ENCODE measurements at regions not wholly inside any gene's neighbourhood (a gene's known extent, or its start where the extent isn't known, plus 50 kb on each side); places are given as distances from the start of the nearest gene placed in this dataset.
"Not testable (repeated sequence)": the region's sequence is repeated elsewhere in the genome, so short reads cannot be mapped to it uniquely, and the experiment has no call there.

DNA sequence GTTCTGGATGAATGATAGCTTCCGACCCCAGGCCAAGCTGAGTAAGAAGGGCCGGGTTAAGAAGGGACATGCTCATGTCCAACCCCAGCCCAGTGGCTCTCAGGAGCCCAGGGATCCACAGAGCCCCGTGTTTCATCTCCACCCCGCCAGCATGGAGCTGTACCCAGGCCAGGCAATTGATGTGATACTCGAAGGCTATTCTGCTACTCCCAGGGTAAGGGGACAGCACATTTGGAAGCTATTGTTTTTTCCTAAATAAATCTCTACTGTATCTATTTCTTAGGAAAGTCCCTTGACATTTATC lies 255.0 kb upstream of the NBPF12 start:
- not testable (repeated sequence) for H3K36me3 ChIP-seq (ENCODE audit: control insufficient read depth in 1 of 2, insufficient read depth in 2 of 2, low read length in 2 of 2); H3K9ac ChIP-seq (ENCODE audit: low read depth in 1 of 2, low read length in 2 of 2); H3K9me3 ChIP-seq (ENCODE audit: control insufficient read depth in 1 of 2, low read length in 2 of 2); H3K4me3 ChIP-seq (ENCODE audit: low read depth in 1 of 2, low read length in 2 of 2); H3K27me3 ChIP-seq (ENCODE audit: control insufficient read depth in 1 of 2, insufficient read depth in 2 of 2, low read length in 2 of 2); H3K27ac ChIP-seq (ENCODE audit: low read depth, low read length); H3K4me1 ChIP-seq (ENCODE audit: control insufficient read depth in 1 of 2, insufficient read depth in 2 of 2, low read length in 2 of 2)

DNA sequence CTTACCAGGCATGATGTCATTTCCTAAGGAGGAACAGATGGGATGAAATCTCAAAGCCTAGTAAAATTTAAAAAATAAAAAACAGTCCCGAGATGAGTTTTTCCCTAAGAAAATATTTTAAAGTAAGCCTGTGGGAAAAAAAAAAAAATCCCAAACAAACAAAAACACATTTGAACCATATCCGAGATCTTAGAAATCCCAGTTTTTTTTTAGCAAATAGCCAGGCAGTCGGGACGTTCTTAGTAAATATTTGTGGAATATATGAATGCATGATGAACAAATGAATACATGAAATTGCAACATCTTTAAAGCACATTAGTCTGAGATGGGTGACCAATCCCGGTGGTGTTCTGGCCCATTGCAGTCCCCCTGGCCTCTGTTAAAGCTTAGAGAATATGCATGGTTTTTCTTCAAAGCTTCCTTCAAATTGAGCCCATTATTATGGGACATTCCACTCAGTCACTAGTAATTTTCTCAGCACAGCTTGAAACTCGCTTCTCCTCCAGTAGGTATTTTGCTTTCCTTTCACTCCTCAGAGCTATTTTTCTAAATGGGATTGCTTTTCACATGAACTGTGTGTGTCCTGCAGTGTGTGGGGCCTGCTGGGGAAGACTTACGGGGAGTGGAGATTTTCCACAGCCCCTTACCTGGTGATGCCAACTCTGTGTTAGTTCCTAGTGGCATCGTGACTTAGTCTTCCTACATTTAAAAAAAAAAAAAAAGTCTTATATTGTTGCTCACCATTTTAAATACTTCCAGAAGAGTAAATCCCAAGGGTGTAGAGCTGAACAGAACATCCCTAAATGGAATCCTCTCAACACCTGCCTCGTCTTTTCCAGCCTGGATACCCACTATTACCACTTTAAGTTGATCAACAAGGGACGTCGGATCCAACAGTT lies 255.6 kb upstream of the NBPF12 start:
- H3K27me3 ChIP-seq (ENCODE audit: control insufficient read depth in 1 of 2, insufficient read depth in 2 of 2, low read length in 2 of 2); H3K4me1 ChIP-seq (ENCODE audit: control insufficient read depth in 1 of 2, insufficient read depth in 2 of 2, low read length in 2 of 2); H3K4me3 ChIP-seq (ENCODE audit: low read depth in 1 of 2, low read length in 2 of 2); H3K9ac ChIP-seq (ENCODE audit: low read depth in 1 of 2, low read length in 2 of 2); H3K36me3 ChIP-seq (ENCODE audit: control insufficient read depth in 1 of 2, insufficient read depth in 2 of 2, low read length in 2 of 2); H3K9me3 ChIP-seq (ENCODE audit: control insufficient read depth in 1 of 2, low read length in 2 of 2); H3K27ac ChIP-seq (ENCODE audit: low read depth, low read length): not testable (repeated sequence)

DNA sequence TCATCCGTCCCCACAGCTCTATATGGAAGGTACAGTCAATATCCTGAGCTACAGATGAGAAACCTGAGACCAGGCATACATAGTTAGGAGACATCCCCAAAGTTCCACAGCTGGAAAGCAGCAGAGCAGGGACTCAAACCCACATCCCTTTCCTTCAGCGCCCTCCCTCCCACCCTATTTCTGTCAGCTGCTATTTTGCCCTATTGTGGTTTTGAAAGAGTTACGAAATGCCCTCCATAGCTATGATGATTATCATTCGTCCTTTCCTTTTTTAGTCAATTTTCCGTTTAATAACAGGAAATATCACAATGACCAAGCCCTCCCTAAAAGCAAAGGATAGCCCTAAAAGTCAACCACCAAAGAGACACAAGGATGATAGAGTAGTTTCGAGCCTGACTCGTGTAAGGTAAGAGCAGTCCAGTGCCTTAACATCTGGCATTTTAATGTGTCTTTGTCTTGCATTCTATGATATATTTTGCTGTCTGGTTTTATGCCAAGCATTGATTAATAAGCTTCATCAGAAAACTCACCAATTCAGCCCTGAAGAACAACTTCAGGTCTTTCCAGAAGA lies 264.3 kb upstream of the NBPF12 start:
- not testable (repeated sequence) for H3K4me3 ChIP-seq (ENCODE audit: low read depth in 1 of 2, low read length in 2 of 2); H3K27ac ChIP-seq (ENCODE audit: low read depth, low read length); H3K4me1 ChIP-seq (ENCODE audit: control insufficient read depth in 1 of 2, insufficient read depth in 2 of 2, low read length in 2 of 2); H3K27me3 ChIP-seq (ENCODE audit: control insufficient read depth in 1 of 2, insufficient read depth in 2 of 2, low read length in 2 of 2); H3K9ac ChIP-seq (ENCODE audit: low read depth in 1 of 2, low read length in 2 of 2); H3K36me3 ChIP-seq (ENCODE audit: control insufficient read depth in 1 of 2, insufficient read depth in 2 of 2, low read length in 2 of 2); H3K9me3 ChIP-seq (ENCODE audit: control insufficient read depth in 1 of 2, low read length in 2 of 2)

DNA sequence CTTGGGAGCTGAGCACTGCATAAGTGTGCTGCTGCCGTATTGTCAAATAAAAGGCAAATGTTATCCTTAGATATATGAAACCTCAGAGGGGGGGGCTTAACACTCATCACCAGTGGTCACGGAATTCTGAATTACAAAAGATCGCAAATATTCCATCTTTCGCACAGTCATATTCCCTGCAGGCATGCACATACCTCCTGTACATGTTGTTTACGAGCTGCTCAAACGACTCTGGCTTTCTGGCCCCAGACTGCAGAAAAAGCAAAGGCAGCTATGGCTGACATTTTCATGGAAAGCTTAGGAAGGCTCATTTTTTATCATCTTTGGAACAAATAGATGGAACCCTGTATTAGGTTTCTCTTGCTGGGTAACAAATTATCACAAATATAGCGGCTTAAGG lies 265.5 kb upstream of the NBPF12 start:
- H3K4me3 ChIP-seq (ENCODE audit: low read depth in 1 of 2, low read length in 2 of 2); H3K4me1 ChIP-seq (ENCODE audit: control insufficient read depth in 1 of 2, insufficient read depth in 2 of 2, low read length in 2 of 2); H3K36me3 ChIP-seq (ENCODE audit: control insufficient read depth in 1 of 2, insufficient read depth in 2 of 2, low read length in 2 of 2): not testable (repeated sequence)

DNA sequence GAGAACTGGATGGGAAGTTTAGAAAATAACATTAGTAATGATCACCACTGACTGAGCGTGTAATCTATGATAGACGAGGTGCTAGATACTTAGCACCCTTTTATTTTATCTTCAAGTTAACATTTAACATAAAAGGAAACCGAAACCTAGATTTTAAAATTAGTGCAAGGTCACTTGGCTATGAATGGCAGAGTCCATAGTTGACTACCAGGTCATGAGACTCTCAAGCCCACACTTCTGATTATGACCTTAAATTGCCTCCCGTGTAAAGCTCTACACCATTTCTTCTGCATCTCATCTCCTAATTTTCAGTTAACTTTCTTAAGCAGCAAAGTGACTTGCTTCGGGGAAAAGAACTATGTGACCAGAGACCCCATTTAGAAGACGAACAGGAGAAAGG lies 266.5 kb upstream of the NBPF12 start:
- not testable (repeated sequence) for H3K27ac ChIP-seq (ENCODE audit: low read depth, low read length); H3K36me3 ChIP-seq (ENCODE audit: control insufficient read depth in 1 of 2, insufficient read depth in 2 of 2, low read length in 2 of 2); H3K4me1 ChIP-seq (ENCODE audit: control insufficient read depth in 1 of 2, insufficient read depth in 2 of 2, low read length in 2 of 2); H3K27me3 ChIP-seq (ENCODE audit: control insufficient read depth in 1 of 2, insufficient read depth in 2 of 2, low read length in 2 of 2); H3K9me3 ChIP-seq (ENCODE audit: control insufficient read depth in 1 of 2, low read length in 2 of 2); H3K4me3 ChIP-seq (ENCODE audit: low read depth in 1 of 2, low read length in 2 of 2); H3K9ac ChIP-seq (ENCODE audit: low read depth in 1 of 2, low read length in 2 of 2)

More for the DNA sequence above, 265.5 kb upstream of the NBPF12 start:
- not testable (repeated sequence) for H3K9me3 ChIP-seq (ENCODE audit: control insufficient read depth in 1 of 2, low read length in 2 of 2); H3K27me3 ChIP-seq (ENCODE audit: control insufficient read depth in 1 of 2, insufficient read depth in 2 of 2, low read length in 2 of 2); H3K9ac ChIP-seq (ENCODE audit: low read depth in 1 of 2, low read length in 2 of 2); H3K27ac ChIP-seq (ENCODE audit: low read depth, low read length)

DNA sequence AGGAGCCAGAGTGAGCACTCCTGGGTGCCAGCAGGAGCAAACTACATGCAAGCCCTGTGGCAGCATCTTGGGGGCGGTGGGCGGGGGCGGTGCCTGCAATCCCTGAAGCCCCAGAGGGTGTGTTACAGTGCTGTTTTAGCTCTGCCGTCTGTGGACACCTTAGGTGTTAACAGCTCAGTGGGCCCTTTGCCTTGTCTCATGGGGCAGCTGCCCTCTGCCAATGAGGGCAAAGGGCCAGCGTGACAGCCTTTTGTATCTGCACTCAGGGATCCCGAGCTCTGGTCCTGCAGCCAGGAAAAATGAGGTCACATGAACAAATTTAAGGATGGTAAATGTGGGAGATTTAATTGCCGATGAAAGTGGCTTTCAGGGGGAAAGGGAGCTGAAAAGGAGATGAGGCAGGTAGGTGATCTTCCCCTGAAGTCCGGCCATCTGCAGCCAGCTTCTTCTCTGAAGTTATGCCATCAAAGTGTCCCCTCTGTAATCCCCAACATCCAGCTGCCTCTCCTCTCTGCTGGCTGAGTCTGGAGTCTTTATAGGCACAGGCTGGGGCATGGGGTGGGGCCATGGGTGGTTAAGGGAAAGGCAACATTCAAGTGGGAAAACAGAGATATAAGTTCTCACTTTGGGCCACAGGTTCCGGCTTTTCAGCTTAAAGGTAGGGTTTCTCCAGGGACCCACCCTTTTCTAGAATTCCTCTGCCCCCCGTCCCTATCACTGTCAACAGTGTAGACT lies 267.1 kb upstream of the NBPF12 start:
- H3K27me3 ChIP-seq (ENCODE audit: control insufficient read depth in 1 of 2, insufficient read depth in 2 of 2, low read length in 2 of 2); H3K27ac ChIP-seq (ENCODE audit: low read depth, low read length); H3K9me3 ChIP-seq (ENCODE audit: control insufficient read depth in 1 of 2, low read length in 2 of 2): not testable (repeated sequence)

DNA sequence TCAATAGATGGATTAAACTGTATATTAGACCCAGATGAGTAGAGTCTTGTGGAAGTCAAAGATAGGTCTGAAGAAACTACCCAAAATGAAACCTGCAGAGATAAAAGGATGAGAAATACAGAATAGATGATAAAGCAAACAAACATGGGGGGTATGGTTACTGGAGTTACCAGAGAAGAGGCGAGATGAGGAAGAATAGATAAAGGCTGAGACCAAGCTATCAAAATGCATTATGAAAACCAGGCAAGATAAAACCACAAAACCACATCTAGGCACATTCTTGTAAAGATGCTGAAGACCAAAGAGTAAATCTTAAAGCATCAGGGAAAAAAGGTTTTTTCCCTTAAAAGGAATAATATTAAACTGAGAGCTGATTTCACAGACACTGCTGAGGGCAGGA lies 271.8 kb upstream of the NBPF12 start:
- H3K36me3 ChIP-seq (ENCODE audit: control insufficient read depth in 1 of 2, insufficient read depth in 2 of 2, low read length in 2 of 2); H3K4me3 ChIP-seq (ENCODE audit: low read depth in 1 of 2, low read length in 2 of 2); H3K4me1 ChIP-seq (ENCODE audit: control insufficient read depth in 1 of 2, insufficient read depth in 2 of 2, low read length in 2 of 2); H3K27ac ChIP-seq (ENCODE audit: low read depth, low read length); H3K9ac ChIP-seq (ENCODE audit: low read depth in 1 of 2, low read length in 2 of 2); H3K27me3 ChIP-seq (ENCODE audit: control insufficient read depth in 1 of 2, insufficient read depth in 2 of 2, low read length in 2 of 2); H3K9me3 ChIP-seq (ENCODE audit: control insufficient read depth in 1 of 2, low read length in 2 of 2): not testable (repeated sequence)

More for the DNA sequence above, 267.1 kb upstream of the NBPF12 start:
- not testable (repeated sequence) for H3K9ac ChIP-seq (ENCODE audit: low read depth in 1 of 2, low read length in 2 of 2); H3K36me3 ChIP-seq (ENCODE audit: control insufficient read depth in 1 of 2, insufficient read depth in 2 of 2, low read length in 2 of 2); H3K4me1 ChIP-seq (ENCODE audit: control insufficient read depth in 1 of 2, insufficient read depth in 2 of 2, low read length in 2 of 2); H3K4me3 ChIP-seq (ENCODE audit: low read depth in 1 of 2, low read length in 2 of 2)

DNA sequence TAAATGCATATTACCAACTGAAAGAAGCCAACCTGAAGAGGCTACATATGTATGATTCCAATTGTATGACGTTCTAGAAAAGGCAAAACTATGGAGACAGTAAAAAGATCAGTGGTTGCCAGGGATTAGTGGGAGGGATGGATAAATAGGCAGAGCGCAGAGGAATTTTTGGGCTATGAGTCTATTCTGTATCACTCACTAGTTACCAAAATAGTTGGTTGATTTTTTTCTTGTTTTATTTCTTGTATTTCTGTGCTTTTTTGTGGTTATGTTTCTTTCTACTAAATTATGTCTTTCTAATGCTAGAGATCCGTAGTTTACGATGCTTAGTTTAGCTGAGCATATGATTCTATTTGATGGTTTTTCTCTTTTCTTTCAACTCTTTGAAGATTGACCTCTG lies 277.9 kb upstream of the NBPF12 start:
- not testable (repeated sequence) for H3K27ac ChIP-seq (ENCODE audit: low read depth, low read length); H3K9ac ChIP-seq (ENCODE audit: low read depth in 1 of 2, low read length in 2 of 2); H3K27me3 ChIP-seq (ENCODE audit: control insufficient read depth in 1 of 2, insufficient read depth in 2 of 2, low read length in 2 of 2); H3K9me3 ChIP-seq (ENCODE audit: control insufficient read depth in 1 of 2, low read length in 2 of 2); H3K4me3 ChIP-seq (ENCODE audit: low read depth in 1 of 2, low read length in 2 of 2); H3K4me1 ChIP-seq (ENCODE audit: control insufficient read depth in 1 of 2, insufficient read depth in 2 of 2, low read length in 2 of 2); H3K36me3 ChIP-seq (ENCODE audit: control insufficient read depth in 1 of 2, insufficient read depth in 2 of 2, low read length in 2 of 2)

DNA sequence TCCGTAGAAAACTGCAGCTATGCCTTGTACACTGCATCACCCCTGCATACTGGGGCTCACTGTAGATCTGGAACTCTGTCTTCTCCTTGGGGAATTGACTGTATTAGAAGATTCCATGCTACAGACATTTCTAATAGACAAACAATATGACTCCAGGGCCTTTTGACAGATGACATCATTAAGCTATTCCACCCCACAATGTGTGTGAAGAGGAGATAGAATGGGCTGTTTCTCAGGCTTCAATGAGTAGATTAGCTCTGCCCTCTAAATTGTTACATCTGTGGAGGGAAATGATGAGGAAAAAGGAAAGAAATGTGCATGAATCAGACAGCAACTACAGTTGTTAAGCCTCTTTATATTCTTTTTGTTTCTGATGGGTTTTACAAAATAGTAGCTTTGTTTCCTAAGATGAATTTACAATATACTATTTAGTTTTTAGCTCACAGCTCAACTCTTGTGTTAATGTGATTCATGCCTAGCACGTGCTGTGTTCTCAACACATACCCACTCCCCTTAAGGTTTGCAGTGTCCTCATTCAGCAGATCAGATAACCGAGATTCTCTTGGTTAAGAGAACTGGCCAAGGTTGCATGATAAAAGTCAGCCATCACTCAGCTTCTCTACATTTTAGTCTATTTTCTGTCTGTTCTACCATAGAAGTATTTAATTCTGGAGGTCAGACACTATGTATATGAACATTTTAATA lies 281.6 kb upstream of the NBPF12 start:
- H3K9me3 ChIP-seq (ENCODE audit: control insufficient read depth in 1 of 2, low read length in 2 of 2); H3K27me3 ChIP-seq (ENCODE audit: control insufficient read depth in 1 of 2, insufficient read depth in 2 of 2, low read length in 2 of 2); H3K27ac ChIP-seq (ENCODE audit: low read depth, low read length); H3K9ac ChIP-seq (ENCODE audit: low read depth in 1 of 2, low read length in 2 of 2); H3K36me3 ChIP-seq (ENCODE audit: control insufficient read depth in 1 of 2, insufficient read depth in 2 of 2, low read length in 2 of 2); H3K4me1 ChIP-seq (ENCODE audit: control insufficient read depth in 1 of 2, insufficient read depth in 2 of 2, low read length in 2 of 2); H3K4me3 ChIP-seq (ENCODE audit: low read depth in 1 of 2, low read length in 2 of 2): not testable (repeated sequence)

DNA sequence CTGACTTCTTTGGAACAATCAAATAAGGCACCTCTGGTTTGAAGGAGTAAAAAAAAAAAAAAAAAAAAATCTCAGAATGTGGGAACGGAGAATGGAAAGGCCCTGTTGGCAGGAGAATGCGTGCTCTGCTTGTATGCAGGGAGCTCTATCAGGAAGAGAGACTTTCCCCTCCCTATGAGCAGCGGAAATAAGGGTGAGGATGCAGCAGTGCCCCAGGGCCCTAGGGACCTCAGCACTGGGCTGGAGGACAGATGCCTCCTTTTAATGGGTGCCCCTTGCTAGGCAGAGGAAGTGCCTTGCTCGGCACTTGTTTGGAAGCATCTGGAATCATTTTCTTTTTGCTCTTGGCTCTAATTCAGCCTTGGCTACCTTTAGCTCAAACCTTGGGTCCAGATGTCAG lies 283.4 kb upstream of the NBPF12 start:
- not testable (repeated sequence) for H3K4me3 ChIP-seq (ENCODE audit: low read depth in 1 of 2, low read length in 2 of 2); H3K4me1 ChIP-seq (ENCODE audit: control insufficient read depth in 1 of 2, insufficient read depth in 2 of 2, low read length in 2 of 2); H3K9ac ChIP-seq (ENCODE audit: low read depth in 1 of 2, low read length in 2 of 2); H3K36me3 ChIP-seq (ENCODE audit: control insufficient read depth in 1 of 2, insufficient read depth in 2 of 2, low read length in 2 of 2); H3K9me3 ChIP-seq (ENCODE audit: control insufficient read depth in 1 of 2, low read length in 2 of 2); H3K27ac ChIP-seq (ENCODE audit: low read depth, low read length); H3K27me3 ChIP-seq (ENCODE audit: control insufficient read depth in 1 of 2, insufficient read depth in 2 of 2, low read length in 2 of 2)
